GM18519 (cell line): ENCODE measurements at regions not wholly inside any gene's neighbourhood (a gene's known extent, or its start where the extent isn't known, plus 50 kb on each side); places are given as distances from the start of the nearest gene placed in this dataset.
"Not testable (repeated sequence)": the region's sequence is repeated elsewhere in the genome, so short reads cannot be mapped to it uniquely, and the experiment has no call there.

ENCODE experiments used
- ATAC-seq: cut with Tn5 transposase; IDR thresholded peaks from one replicate; pipeline ENCODE4 v1.9.1; 2021; ENCODE audit warnings: mild to moderate bottlenecking, moderate library complexity; ENCODE audit not compliant: unreplicated experiment, low FRiP score

GRCh38 chr3:70519913-70520659 lies 207.6 kb upstream of the MDFIC2 start:
- ATAC-seq = no peak

GRCh38 chr3:70519026-70519425 lies 206.6 kb upstream of the MDFIC2 start:
- no peak for ATAC-seq

- no peak for ATAC-seq
Measured at GRCh38 chr3:70518356-70518755, 205.9 kb upstream of the MDFIC2 start.

GRCh38 chr3:70517124-70517890 lies 204.9 kb upstream of the MDFIC2 start:
- no peak for ATAC-seq

- no peak for ATAC-seq
Measured at GRCh38 chr3:70516076-70516475, 203.6 kb upstream of the MDFIC2 start.

- no peak for ATAC-seq
Measured at GRCh38 chr3:70507486-70507885, 195.0 kb upstream of the MDFIC2 start.

GRCh38 chr3:70506775-70507174 lies 194.3 kb upstream of the MDFIC2 start:
- no peak for ATAC-seq

GRCh38 chr3:70501561-70501960 lies 189.1 kb upstream of the MDFIC2 start:
- no peak for ATAC-seq

GRCh38 chr3:70488816-70489215 lies 176.4 kb upstream of the MDFIC2 start:
- ATAC-seq = no peak

- ATAC-seq = no peak
Measured at GRCh38 chr3:70488131-70488530, 175.7 kb upstream of the MDFIC2 start.

GRCh38 chr3:70486414-70487017 lies 174.1 kb upstream of the MDFIC2 start:
- ATAC-seq = no peak

GRCh38 chr3:70476174-70476573 lies 163.7 kb upstream of the MDFIC2 start:
- ATAC-seq = no peak

GRCh38 chr3:70471464-70472342 lies 159.3 kb upstream of the MDFIC2 start:
- ATAC-seq = no peak

GRCh38 chr3:70466096-70466495 lies 153.7 kb upstream of the MDFIC2 start:
- ATAC-seq = no peak

GRCh38 chr3:70464876-70465275 lies 152.4 kb upstream of the MDFIC2 start:
- ATAC-seq = no peak

GRCh38 chr3:70464465-70464864 lies 152.0 kb upstream of the MDFIC2 start:
- no peak for ATAC-seq

- not testable (repeated sequence) for ATAC-seq
Measured at GRCh38 chr3:70450220-70450619, 137.8 kb upstream of the MDFIC2 start.

GRCh38 chr3:70435422-70435821 lies 123.0 kb upstream of the MDFIC2 start:
- ATAC-seq = not testable (repeated sequence)

GRCh38 chr3:70433091-70433490 lies 120.7 kb upstream of the MDFIC2 start:
- no peak for ATAC-seq

- no peak for ATAC-seq
Measured at GRCh38 chr3:70431911-70432310, 119.5 kb upstream of the MDFIC2 start.

- no peak for ATAC-seq
Measured at GRCh38 chr3:70426071-70426470, 113.6 kb upstream of the MDFIC2 start.
